Stimulated activated CD8-positive, alpha-beta memory T cell treated with anti-CD3 and anti-CD28 coated beads, Interleukin-4, amount 100 ng/mL, for 48 hours (primary cell): ENCODE measurements at regions not wholly inside any gene's neighbourhood (a gene's known extent, or its start where the extent isn't known, plus 50 kb on each side); places are given as distances from the start of the nearest gene placed in this dataset.
"Not testable (repeated sequence)": the region's sequence is repeated elsewhere in the genome, so short reads cannot be mapped to it uniquely, and the experiment has no call there.

Experiments
- DNase-seq: peaks from one replicate; pipeline ENCODE4 v3.0.0-alpha.2; 2020

GRCh38 chr11:129700701-129701100 is 114.9 kb upstream of the TMEM45B start:
- DNase-seq: no peak

- DNase-seq: no peak
These were observed 113.9 kb upstream of the TMEM45B start for GRCh38 chr11:129701706-129702105.

- DNase-seq: no peak
These were observed 112.9 kb upstream of the TMEM45B start for GRCh38 chr11:129702410-129703398.

DNA sequence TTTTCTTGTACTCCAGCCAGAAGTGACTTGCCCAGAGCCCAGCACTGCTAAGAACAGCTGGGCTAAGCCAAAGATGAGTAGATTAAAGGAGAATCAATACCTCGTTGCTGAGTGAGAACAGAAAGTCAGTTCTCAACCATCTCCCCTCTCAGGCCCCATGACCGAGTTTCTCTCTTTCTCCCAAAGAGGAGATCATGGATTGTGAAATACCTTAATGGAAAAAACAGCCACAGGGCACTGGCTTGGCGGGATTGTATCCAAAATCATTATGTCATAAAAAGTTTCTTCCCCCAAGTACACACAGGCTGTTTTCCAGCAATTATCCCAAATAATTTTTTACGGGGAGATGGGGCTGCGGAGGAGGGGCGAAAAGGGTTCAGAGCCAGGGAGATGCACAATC is 111.8 kb upstream of the TMEM45B start:
- no peak for DNase-seq

DNA sequence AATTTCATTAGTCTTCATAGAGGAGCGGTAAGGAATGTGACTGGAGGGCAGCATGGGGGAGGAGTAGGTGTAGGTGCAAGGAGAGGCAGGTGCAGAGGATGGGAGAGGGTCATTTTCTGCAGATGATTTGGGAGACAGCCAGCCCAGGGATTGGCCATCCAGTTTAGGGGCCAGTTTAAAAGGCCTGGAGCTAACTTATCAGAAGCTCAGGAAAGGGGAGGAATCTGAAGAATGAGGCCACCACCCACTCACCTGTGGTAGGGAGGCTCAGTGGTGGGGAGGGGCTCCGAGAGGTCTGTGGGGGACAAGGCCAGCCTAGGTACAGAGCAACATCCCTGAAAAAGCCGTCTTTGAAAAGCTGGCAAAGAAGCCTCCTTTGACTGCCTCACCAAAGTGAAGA is 110.8 kb upstream of the TMEM45B start:
- no peak for DNase-seq

DNA sequence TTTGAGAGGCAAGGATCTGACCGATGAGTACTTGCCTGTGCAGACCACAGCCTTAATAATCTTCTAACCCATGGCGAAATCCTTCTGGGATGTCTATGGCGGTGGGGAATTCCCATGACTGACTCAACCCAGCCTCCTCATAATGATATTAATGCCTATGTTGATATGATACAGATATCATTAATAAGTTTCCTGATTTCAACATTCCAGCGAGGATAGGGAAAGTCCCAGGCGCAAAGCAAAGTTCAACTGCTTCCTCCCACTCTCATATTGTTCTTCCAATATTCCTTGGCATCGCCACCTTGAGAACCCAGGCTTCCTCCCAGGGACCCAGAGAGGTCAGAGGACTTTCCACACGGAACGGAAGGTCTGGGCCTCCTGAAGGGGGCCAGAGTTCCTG is 110.3 kb upstream of the TMEM45B start:
- no peak for DNase-seq

DNA sequence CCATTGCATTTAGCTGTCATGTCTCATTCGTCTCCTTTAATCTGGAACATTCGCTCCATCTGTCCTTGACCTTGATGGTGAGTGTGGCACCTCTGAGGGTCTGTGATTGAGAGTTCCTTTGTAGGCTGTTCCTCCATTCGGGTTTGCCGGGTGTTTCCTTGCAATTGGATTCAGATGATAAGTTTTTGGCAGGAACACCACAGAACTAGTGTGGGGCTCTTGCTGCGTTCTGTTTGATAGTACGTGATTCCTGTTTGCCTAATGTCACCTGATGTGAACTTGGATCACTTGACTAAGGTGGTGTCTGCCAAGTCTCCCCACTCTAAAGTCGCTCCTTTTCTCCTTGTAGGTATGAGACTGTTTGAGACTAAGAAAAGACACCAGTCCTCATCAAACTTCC is 109.7 kb upstream of the TMEM45B start:
- DNase-seq: no peak

DNA sequence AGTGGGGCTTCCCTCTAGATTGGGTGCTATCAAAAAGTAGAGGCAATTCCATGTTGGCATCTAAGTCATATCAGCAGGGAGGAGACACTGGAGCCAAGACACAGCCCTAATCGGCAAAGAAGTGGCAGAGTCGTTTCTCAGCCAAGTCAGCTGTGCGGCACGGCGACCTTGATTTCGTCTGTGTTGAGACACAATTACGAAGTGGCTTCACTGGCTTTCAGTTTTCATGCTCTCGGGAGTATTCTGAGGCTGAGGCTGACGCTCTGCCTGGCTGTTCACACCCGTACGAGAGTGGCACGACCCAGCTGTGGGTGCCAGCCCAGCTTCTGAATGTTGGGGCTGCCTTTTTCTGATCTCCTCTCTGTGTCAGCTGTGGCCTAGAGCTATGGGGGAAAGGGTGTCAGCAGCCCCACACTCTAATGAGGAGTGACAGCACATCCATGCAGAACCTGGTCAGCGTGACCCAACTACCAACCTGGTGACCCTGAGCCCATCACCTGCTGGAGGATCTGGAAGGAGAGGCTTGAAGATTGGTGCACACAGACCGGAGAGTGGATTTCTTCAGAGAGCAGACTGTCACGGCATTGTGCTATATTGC is 105.7 kb upstream of the TMEM45B start:
- DNase-seq: no peak

DNA sequence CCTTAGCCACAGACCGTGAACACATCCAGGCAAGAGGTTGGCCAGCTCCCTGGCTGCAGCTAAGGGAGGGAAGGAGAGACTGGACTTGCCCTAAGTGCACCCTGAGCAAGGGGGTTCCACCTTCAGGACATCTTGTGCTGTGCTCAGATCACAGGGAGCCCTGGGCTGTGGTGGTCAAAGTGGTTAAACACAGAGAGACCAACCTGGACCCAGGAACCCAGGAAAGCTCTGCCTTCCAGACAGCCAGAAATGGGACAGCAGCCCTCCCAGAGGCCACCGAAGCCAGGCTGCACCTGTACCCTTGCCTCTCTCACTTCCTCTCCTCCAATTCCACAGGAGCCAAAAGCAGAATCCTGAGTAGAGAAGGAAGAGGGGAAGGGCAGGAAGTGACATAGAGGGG is 105.2 kb upstream of the TMEM45B start:
- DNase-seq: no peak

GRCh38 chr11:129711760-129712159 is 103.9 kb upstream of the TMEM45B start:
- DNase-seq: no peak

DNA sequence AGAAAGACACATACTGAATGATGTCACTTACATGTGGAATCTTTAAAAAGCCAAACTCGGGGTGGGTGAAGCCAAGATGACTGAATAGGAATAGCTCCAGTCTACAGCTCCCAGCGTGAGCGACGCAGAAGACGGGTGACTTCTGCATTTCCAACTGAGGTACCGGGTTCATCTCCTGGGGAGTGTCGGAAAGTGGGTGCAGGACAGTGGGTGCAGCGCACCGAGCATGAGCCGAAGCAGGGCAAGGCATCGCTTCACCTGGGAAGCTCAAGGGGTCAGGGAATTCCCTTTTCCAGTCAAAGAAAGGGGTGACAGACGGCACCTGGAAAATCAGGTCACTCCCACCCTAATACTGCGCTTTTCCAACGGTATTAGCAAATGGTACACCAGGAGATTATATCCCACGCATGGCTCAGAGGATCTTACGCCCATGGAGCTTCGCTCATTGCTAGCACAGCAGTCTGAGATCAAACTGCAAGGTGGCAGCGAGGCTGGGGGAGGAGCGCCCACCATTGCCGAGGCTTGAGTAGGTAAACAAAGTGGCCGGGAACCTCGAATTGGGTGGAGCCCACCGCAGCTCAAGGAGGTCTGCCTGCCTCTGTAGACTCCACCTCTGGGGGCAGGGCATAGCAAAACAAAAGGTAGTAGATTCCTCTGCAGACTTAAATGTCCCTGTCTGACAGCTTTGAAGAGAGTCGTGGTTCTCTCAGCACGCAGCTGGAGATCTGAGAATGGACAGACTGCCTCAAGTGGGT is 103.0 kb upstream of the TMEM45B start:
- not testable (repeated sequence) for DNase-seq

GRCh38 chr11:129719037-129719436 is 96.6 kb upstream of the TMEM45B start:
- no peak for DNase-seq

- no peak for DNase-seq
These were observed 95.5 kb upstream of the TMEM45B start for GRCh38 chr11:129720156-129720555.

DNA sequence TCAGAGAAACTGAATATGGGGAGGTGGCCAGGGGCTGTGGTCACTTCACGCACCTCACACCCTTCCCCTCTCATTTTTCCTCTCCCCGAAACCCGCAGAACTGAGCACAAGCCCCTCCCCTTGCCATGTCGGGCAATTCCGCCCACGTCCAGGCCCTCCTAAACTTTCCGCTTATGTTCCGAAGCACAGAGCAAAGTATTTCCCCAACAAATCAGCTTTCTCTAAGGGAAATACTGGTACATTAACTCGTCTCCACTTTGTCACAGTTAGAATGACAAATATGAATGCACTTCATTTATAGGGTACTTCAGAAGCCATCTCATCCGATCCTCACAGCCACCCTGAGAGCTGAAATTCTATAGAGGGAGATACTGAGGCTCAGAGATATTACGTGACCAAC is 94.7 kb upstream of the TMEM45B start:
- no peak for DNase-seq

GRCh38 chr11:129721685-129722084 is 94.0 kb upstream of the TMEM45B start:
- DNase-seq: no peak

- DNase-seq: no peak
These were observed 93.1 kb upstream of the TMEM45B start for GRCh38 chr11:129722529-129722928.

DNA sequence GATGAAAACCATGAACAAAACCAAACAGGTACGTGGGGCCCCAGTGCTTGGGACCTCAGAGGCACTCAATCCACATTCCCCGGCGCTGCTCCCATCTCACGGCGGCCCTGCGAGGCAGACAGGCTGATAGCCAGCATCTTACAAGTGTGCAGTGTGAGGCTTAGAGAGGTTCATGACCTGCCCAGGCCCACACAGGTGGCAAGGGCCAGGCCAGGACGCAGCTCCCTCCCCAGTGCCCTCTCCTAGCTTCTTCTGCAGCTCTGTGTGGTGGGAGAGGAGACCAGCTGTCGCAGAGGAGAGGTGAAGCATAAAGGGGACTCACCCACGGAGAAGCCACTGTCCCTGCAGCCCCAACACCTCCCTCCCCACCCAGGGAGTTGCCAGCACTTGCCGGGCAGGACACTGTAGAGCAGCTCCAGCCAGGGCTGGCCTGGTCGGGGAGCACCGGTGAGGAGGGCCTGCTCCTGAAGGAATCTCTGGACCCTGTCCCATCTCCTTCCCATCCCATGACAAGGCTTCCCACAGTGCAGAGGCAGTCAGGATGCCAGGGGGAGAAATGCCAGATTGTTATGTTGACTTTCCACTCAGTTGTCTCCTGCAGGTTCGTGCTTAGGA is 92.4 kb upstream of the TMEM45B start:
- DNase-seq: no peak

GRCh38 chr11:129723761-129724162 is 91.9 kb upstream of the TMEM45B start:
- DNase-seq: no peak

DNA sequence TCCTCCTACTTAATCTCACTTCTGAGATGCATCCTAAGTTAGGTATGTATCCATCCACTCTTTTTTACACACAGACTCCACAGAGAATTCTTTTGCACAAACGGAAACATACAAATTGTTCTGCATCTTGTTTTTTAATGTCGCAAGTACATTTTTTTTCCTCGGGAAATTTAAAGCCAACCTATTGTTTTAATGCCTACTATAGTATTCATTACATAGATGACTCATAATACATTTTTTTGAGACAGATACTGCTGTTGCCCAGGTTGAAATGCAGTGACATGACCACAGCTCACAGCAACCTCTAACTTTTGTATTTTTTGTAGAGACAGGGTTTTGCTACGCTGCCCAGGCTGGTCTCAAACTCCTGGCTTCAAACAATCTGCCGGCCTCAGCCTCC is 90.8 kb upstream of the TMEM45B start:
- DNase-seq: no peak

GRCh38 chr11:129726179-129726578 is 89.5 kb upstream of the TMEM45B start:
- no peak for DNase-seq

DNA sequence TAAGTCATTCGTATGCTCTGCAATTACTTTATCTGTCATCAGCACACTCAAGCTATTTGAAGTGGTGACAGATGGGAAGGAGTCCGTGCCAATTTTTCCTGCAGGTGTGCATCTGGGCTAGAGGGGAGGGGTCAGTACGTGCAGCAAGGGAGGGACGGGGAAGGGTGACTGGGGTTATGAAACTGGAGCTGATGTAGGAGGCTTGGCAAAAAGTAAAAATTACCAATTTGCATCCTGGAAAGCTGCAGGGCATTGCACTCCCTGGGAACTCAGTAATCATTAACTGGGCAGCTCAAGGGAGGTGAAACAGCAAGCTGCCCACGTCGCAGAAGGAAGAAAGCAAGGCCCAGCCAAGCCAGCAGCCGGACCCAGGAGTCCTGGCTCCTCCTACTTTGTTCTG is 87.1 kb upstream of the TMEM45B start:
- DNase-seq: no peak

DNA sequence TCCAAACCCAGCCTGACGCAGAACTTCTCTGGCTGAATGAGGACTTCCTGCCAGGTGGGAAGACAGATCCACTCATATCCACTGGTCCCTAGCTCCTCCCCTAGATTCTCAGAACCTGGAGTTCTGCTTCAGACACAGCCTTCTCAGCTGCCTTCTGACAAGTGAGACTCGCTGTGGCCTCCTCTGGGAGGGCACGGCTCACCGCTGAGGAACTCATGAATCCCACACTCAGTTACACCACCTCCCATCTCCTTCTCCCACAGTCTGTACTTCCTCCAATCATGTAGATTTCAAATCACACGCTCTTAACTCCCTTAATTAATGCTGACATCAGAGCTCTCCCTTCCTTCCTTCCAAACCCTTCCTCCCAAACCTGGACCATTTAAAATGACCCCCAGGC is 86.4 kb upstream of the TMEM45B start:
- DNase-seq: no peak

- no peak for DNase-seq
These were observed 85.8 kb upstream of the TMEM45B start for GRCh38 chr11:129729823-129730222.
